ENCODE measurements at regions not wholly inside any gene's neighbourhood (a gene's known extent, or its start where the extent isn't known, plus 50 kb on each side); places are given as distances from the start of the nearest gene placed in this dataset.

DNA sequence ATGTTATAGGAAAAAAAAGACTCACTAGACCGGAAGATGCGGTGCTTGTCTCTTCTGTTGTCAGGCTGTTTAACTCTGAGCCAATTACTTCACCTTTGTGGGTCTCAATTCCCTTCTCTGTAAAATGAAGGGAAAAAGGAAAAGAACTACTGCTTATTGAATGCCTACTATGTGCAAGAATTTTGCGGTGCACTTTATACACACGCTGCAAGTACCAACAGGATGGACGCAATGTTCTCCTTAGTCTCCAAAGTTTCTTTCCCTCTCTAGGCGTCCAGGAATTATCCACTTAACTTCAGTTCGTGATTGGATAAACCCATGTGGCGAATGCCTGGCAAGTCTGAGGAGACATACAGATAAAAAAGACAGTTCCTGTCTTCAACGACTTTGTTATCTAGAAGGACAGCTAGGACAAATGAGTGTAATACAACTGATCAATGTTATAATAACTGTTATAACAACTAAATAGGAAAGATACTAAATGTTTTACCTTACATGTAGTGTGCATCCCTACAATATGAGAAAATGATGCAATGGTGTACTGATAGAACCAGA, 69.0 kb upstream of the JARID2 start:
- RAD21 ChIA-PET (ENCODE audit: low non-redundant PET in 1 of 2, low total read pairs in 2 of 2, uncharacterized antibody in 2 of 2, unreplicated experiment in 2 of 2): no interaction called here
- Histone ChIP-seq H3K9me3 (ENCODE audit: control insufficient read depth in 1 of 2, insufficient read depth in 1 of 2, low read depth in 1 of 2, low read length in 2 of 2) (no peaks in the 10 kb centered on the region), H4K20me1 (ENCODE audit: insufficient read depth) (no peaks in the 10 kb centered on the region), H3K4me3 (replicated peaks in 1 of 2; ENCODE audit: low read depth in 1 of 2, low read length in 2 of 2) (no peak overlapping the region), H3K27me3 (ENCODE audit: insufficient read depth, low read length) (no peaks in the 10 kb centered on the region), H3K36me3 (ENCODE audit: control insufficient read depth in 1 of 2, insufficient read depth in 2 of 2, low read length in 2 of 2) (no peaks in the 10 kb centered on the region), H3K9me2 (ENCODE audit: insufficient read depth) (no peaks in the 10 kb centered on the region), H2AFZ (ENCODE audit: low read depth, low read length, poor library complexity, severe bottlenecking) (no peak overlapping the region), H3K4me1 (ENCODE audit: control insufficient read depth in 1 of 2, insufficient read depth in 2 of 2, low read length in 2 of 2) (no peaks in the 10 kb centered on the region), H3K9ac (ENCODE audit: low read length) (no peak overlapping the region), H3K4me2 (ENCODE audit: low read length) (no peak overlapping the region), H3K27ac (ENCODE audit: low read depth, low read length) (no peak overlapping the region), H3K79me2 (ENCODE audit: insufficient read depth, low read length) (no peaks in the 10 kb centered on the region)
- BruUV-seq (replicated peaks): no TSS peak
- CTCF ChIA-PET: no interaction called here
- ATAC-seq: no peak
- DNase-seq (ENCODE audit: low read depth, low spot score): no peak
- POLR2A ChIA-PET: no interaction called here
- TF ChIP-seq ZFX (IDR thresholded peaks at IDR 0.05): no peak
- intact Hi-C loops (cut with micrococcal nuclease): no loop called here

DNA sequence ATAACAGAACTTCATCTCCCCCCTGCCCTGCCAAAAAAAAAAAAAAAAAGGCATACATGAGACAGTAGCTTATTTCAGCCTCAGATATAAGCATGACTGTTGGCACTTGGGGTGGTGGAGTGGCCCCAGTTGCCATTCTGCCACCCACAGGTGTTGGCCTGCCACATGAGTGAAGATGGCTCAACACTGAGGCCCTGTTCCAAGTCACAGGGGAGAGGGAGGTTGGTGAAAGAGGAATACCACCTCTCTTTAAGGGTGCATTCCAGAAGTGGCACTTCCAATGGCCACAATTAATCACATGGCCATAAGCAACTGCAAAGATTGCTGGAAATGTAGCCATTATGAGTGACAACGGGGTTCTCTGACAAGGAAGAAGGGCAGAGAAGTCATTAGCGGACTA, 61.9 kb upstream of the JARID2 start:
- RAD21 ChIA-PET (ENCODE audit: low non-redundant PET in 1 of 2, low total read pairs in 2 of 2, uncharacterized antibody in 2 of 2, unreplicated experiment in 2 of 2): no interaction called here
- POLR2A ChIA-PET: no interaction called here
- TF ChIP-seq ZFX (IDR thresholded peaks at IDR 0.05): no peak
- TF ChIP-seq CBX3 (IDR thresholded peaks at IDR 0.05; ENCODE audit: low read depth): no peak
- no peak for TF ChIP-seq TCF7L2 (IDR thresholded peaks at IDR 0.05; ENCODE audit: borderline replicate concordance, extremely low read depth, insufficient read depth, insufficient read length)
- no peak for TF ChIP-seq EGR1 (IDR thresholded peaks at IDR 0.05; ENCODE audit: low read depth)
- TF ChIP-seq, protein P1, sequence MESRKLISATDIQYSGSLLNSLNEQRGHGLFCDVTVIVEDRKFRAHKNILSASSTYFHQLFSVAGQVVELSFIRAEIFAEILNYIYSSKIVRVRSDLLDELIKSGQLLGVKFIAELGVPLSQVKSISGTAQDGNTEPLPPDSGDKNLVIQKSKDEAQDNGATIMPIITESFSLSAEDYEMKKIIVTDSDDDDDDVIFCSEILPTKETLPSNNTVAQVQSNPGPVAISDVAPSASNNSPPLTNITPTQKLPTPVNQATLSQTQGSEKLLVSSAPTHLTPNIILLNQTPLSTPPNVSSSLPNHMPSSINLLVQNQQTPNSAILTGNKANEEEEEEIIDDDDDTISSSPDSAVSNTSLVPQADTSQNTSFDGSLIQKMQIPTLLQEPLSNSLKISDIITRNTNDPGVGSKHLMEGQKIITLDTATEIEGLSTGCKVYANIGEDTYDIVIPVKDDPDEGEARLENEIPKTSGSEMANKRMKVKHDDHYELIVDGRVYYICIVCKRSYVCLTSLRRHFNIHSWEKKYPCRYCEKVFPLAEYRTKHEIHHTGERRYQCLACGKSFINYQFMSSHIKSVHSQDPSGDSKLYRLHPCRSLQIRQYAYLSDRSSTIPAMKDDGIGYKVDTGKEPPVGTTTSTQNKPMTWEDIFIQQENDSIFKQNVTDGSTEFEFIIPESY (IDR thresholded peaks at IDR 0.05; ENCODE audit: extremely low read depth, insufficient replicate concordance, low read length): no peak
- no peak for TF ChIP-seq SIN3A (IDR thresholded peaks at IDR 0.05; ENCODE audit: low read depth)
- TF ChIP-seq JUND (IDR thresholded peaks at IDR 0.05): no peak
- TF ChIP-seq ZNF274 (IDR thresholded peaks at IDR 0.05; ENCODE audit: low read depth, low read length): no peak
- no peak for TF ChIP-seq CEBPB (IDR thresholded peaks at IDR 0.05; ENCODE audit: low read depth)
- no peak for TF ChIP-seq ELF1 (IDR thresholded peaks at IDR 0.05; ENCODE audit: borderline replicate concordance, low read depth)
- TF ChIP-seq, protein P2, sequence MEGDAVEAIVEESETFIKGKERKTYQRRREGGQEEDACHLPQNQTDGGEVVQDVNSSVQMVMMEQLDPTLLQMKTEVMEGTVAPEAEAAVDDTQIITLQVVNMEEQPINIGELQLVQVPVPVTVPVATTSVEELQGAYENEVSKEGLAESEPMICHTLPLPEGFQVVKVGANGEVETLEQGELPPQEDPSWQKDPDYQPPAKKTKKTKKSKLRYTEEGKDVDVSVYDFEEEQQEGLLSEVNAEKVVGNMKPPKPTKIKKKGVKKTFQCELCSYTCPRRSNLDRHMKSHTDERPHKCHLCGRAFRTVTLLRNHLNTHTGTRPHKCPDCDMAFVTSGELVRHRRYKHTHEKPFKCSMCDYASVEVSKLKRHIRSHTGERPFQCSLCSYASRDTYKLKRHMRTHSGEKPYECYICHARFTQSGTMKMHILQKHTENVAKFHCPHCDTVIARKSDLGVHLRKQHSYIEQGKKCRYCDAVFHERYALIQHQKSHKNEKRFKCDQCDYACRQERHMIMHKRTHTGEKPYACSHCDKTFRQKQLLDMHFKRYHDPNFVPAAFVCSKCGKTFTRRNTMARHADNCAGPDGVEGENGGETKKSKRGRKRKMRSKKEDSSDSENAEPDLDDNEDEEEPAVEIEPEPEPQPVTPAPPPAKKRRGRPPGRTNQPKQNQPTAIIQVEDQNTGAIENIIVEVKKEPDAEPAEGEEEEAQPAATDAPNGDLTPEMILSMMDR (IDR thresholded peaks at IDR 0.05 in 2 of 3, conservative IDR thresholded peaks at IDR 0.05 in 1 of 3; ENCODE audit: borderline replicate concordance in 1 of 3, insufficient read depth in 1 of 3, low read depth in 2 of 3, low read length in 2 of 3): no peak
- TF ChIP-seq POLR2AphosphoS5 (IDR thresholded peaks at IDR 0.05; ENCODE audit: low read depth, low read length): no peak
- TF ChIP-seq, protein P3, sequence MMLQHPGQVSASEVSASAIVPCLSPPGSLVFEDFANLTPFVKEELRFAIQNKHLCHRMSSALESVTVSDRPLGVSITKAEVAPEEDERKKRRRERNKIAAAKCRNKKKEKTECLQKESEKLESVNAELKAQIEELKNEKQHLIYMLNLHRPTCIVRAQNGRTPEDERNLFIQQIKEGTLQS (IDR thresholded peaks at IDR 0.05): no peak
- TF ChIP-seq EZH2 (IDR thresholded peaks at IDR 0.05): no peak
- TF ChIP-seq, protein P4, sequence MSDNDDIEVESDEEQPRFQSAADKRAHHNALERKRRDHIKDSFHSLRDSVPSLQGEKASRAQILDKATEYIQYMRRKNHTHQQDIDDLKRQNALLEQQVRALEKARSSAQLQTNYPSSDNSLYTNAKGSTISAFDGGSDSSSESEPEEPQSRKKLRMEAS (IDR thresholded peaks at IDR 0.05): no peak
- TF ChIP-seq EZH2phosphoT487 (IDR thresholded peaks at IDR 0.05; ENCODE audit: borderline replicate concordance): no peak
- TF ChIP-seq YY1 (IDR thresholded peaks at IDR 0.05; ENCODE audit: extremely low read depth, insufficient replicate concordance, low read depth, low read length): no peak
- no peak for TF ChIP-seq FOSL1 (IDR thresholded peaks at IDR 0.05; ENCODE audit: low read depth)
- no peak for TF ChIP-seq SP1 (IDR thresholded peaks at IDR 0.05; ENCODE audit: low read depth)
- Histone ChIP-seq H3K4me3 (replicated peaks in 1 of 2; ENCODE audit: low read depth in 1 of 2, low read length in 2 of 2) (no peak overlapping the region), H3K9me3 (ENCODE audit: control insufficient read depth in 1 of 2, insufficient read depth in 1 of 2, low read depth in 1 of 2, low read length in 2 of 2) (no peaks in the 10 kb centered on the region), H3K27me3 (ENCODE audit: insufficient read depth, low read length) (no peaks in the 10 kb centered on the region), H4K20me1 (ENCODE audit: insufficient read depth) (no peaks in the 10 kb centered on the region), H3K36me3 (ENCODE audit: control insufficient read depth in 1 of 2, insufficient read depth in 2 of 2, low read length in 2 of 2) (no peaks in the 10 kb centered on the region), H2AFZ (ENCODE audit: low read depth, low read length, poor library complexity, severe bottlenecking) (no peak overlapping the region), H3K79me2 (ENCODE audit: insufficient read depth, low read length) (no peaks in the 10 kb centered on the region), H3K4me2 (ENCODE audit: low read length) (no peak overlapping the region), H3K9ac (ENCODE audit: low read length) (no peak overlapping the region), H3K27ac (ENCODE audit: low read depth, low read length) (no peak overlapping the region), H3K4me1 (ENCODE audit: control insufficient read depth in 1 of 2, insufficient read depth in 2 of 2, low read length in 2 of 2) (no peaks in the 10 kb centered on the region), H3K9me2 (ENCODE audit: insufficient read depth) (no peaks in the 10 kb centered on the region)
- no peak for ATAC-seq
- no peak for DNase-seq (ENCODE audit: low read depth, low spot score)
- CTCF ChIA-PET: no interaction called here
- intact Hi-C loops (cut with micrococcal nuclease): no loop called here
- BruUV-seq (replicated peaks): no TSS peak

Data from HCT116 (cell line).